ENCODE measurements at regions not wholly inside any gene's neighbourhood (a gene's known extent, or its start where the extent isn't known, plus 50 kb on each side); places are given as distances from the start of the nearest gene placed in this dataset.
"Not testable (repeated sequence)": the region's sequence is repeated elsewhere in the genome, so short reads cannot be mapped to it uniquely, and the experiment has no call there.

- no peak for DNase-seq
Observed at GRCh38 chr1:41978986-41979385, 60.3 kb upstream of the HIVEP3 start.

GRCh38 chr1:41977326-41977725 lies 58.6 kb upstream of the HIVEP3 start:
- peak; percentile 90 for DNase-seq

DNA sequence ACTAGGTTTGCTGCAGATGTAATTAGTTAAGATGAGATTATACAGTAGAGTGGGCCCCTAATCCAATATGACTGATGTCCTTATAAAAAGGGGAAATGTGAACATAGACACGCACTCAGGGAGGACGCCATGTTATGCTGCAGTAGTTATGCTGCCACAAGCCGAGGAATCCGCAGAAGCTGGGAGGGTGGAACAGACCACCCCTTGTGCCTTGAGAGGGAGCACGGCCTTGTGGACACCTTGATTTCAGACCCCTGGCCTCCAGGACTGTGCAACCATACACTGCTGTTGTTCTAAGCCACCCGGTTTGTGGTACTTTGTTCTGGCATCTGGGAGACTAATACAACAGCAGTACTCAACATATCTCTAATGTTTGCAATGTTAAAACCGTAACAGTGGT lies 57.9 kb upstream of the HIVEP3 start:
- DNase-seq, result no peak

- DNase-seq, result no peak
Observed at GRCh38 chr1:41975850-41976569, 57.3 kb upstream of the HIVEP3 start.

DNA sequence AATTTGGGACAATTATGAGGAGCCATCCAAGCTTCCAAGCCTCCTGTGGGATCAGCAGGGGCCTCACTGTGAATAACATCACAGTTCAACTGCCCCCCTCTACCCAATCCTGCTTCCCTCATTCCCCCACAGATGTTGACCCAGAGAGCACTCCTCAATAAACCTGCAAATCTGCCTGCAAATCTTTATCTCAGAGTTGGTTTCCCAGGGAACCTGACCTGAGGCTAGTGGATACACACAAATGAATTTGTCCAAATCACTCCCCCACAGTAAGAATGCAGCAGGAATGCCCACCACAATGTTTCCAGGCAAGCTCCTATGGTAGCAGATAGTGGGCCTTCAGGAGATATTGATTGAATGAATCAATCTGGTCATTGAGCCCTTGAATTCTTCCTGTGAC lies 56.4 kb upstream of the HIVEP3 start:
- no peak for DNase-seq

DNA sequence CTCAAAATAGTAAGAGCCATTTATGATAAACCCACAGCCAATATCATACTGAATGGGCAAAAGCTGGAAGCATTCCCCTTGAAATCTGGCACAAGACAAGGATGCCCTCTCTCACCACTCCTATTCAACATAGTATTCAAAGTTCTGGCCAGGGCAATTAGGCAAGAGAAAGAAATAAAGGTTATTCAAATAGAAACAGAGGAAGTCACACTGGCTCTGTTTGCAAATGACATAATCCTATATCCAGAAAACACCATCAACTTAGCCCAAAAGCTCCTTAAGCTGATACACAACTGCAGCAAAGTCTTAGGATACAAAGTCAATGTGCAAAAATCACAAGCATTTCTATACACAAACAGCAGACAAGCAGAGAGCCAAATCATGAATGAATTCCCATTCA lies 49.8 kb upstream of the HIVEP3 start:
- DNase-seq, result not testable (repeated sequence)

All from NCI-H2171 (cell line).